OCI-M2 (cell line): ENCODE measurements at regions not wholly inside any gene's neighbourhood (a gene's known extent, or its start where the extent isn't known, plus 50 kb on each side); places are given as distances from the start of the nearest gene placed in this dataset.
"Not testable (repeated sequence)": the region's sequence is repeated elsewhere in the genome, so short reads cannot be mapped to it uniquely, and the experiment has no call there.

Source experiments
- DNase-seq: peaks from one replicate; lab custom pipeline; 2025; ENCODE audit not compliant: unreplicated experiment; lab: John Stamatoyannopoulos, UW

DNA sequence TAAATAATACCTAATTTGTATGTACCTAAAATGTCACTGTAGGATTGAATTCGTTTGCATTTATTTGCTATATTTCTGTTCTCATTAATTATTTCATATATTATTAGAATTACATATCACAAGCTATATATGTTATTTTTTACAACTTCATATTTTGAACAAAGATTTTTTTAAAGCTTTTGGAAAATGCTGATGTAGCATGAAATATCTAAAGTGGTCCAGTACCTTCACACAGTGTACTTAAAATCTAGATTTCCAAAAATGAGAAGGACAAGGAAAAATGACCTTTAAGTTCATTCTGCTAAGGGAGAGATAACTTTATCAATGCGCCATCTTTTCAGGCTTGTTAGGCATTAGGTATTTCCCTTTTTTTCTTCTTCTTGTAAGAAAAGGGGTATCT lies 71.8 kb downstream of the LARP7 start:
- DNase-seq = no peak

DNA sequence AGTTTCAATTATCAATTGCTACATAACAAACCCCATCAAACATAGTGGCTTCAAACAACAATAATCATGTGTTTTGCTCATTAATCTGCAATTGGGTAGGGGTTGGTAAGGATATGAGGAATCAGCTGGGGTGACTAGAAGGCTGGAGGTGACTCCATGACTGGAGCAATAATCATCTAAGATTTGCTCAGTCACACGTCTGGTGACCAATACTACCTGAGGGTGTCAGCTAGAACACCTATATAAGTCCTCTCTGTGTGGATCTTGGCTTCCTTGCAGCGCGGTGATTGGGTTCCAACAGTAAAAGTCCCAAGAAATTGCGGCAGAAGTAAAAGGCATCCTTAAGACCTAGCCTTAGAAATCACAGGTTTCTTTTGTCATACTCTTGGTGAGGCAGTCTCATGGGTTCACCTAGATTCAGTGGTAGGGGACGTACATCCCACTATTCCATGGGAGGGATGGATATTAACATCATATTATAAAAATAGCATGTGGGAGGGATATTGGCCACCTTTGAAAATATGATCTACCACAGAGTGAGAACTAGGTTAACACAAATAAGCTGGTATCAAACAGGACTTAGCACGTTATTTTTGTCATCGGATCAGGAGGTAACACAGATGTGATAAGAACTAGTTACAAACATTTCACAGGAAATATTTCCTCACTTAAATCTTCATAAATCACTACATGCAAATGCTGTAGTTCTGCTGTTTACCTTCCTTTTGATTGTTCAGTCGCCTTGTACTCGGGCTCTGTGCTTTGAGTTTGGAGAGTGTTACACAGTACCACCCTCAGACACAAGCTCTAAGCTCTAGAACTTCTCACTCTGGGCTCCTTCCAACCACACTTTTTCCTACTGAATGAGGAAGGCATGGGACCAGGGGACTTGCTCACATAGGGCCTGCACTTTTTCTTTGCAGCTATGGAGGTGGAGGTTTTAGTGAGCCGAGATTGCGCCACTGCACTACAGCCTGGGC lies 78.3 kb downstream of the LARP7 start:
- no peak for DNase-seq

DNA sequence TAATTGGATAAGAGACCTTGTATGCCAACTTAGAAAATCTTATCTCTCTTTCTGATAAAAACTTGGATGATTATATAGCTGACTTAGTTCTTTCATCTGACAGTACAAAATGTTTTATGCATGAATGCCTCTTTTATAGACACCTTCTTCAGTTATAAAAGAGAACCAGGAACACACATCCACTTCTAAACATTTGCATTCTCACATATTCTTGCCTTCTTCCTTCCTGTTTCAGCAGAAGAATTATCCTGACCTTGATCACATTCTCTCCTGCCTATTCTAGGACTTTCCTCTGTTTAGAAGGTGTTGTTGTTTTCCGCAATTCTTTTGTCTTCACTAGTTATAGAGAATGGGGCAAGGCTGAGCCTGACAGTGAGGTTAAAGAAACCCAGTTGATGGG lies 80.9 kb downstream of the LARP7 start:
- no peak for DNase-seq

DNA sequence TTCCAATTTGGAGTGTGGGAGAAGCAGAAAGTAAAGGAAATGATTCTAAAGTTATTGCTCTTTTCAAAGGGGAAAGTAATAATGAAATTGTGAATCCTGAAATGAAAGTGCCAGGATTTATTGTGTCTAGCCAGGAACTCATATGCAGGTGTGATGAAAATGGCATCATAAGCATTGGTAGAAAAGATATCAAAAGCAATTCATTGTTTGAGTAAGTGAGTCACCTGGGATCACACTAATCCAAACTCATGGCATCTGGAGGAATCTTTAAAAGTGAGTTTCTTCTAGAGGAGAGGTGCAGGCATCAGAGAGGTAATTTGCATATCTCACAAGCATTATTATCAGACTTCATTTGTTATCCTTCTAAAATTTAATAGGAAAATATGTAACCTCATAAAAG lies 84.7 kb downstream of the LARP7 start:
- DNase-seq = no peak

DNA sequence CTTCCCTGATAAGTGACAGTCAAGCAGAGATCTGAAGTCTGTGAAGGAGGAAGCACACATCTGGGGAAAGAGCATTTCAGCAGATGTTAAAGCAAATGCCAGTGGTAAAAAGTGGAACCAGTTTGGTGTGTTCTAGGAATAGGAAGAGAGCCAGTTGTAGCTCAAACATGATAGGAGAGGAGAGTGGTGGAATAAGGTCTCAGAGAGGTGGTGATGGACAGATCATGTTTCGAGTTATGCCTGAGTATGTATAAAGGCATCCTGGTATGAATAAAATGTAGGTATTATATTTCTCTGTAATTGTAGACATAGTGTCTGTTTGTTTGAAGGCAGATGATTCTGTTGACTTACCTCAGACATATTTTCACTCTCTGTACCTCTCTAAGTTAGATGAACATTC lies 89.1 kb downstream of the LARP7 start:
- DNase-seq = no peak

DNA sequence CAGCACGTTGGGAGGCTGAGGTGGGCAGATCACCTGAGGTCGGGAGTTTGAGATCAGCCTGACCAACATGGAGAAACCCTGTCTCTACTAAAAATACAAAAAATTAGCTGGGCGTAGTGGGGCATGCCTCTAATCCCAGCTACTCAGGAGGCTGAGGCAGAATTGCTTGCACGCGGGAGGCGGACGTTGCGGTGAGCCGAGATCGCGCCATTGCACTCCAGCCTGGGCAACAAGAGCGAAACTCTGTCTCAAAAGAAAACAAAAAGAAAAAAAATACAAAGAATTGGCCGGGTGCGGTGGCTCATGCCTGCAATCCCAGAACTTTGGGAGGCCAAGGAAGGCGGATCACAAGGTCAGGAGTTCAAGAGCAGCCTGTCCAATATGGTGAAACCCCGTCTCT lies 90.8 kb downstream of the LARP7 start:
- DNase-seq = not testable (repeated sequence)

DNA sequence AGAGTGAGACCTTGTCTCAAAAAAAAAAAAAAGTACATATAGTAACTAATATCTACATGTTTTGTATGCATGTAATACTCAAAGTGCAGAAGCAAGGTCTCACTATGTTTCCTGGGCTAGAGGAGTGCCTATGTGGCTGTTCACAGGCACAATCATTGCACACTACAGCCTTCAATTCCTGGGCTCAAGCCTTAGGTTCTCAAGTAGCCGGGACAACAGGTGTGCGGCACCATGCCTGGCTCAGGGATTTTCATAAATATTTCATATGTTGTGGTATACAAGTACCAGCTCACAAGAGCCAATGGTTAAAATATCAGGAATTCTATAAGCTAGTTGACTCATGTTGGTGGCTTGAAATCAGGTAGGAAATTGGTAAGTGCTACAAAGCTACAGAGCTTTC lies 94.8 kb downstream of the LARP7 start:
- no peak for DNase-seq

DNA sequence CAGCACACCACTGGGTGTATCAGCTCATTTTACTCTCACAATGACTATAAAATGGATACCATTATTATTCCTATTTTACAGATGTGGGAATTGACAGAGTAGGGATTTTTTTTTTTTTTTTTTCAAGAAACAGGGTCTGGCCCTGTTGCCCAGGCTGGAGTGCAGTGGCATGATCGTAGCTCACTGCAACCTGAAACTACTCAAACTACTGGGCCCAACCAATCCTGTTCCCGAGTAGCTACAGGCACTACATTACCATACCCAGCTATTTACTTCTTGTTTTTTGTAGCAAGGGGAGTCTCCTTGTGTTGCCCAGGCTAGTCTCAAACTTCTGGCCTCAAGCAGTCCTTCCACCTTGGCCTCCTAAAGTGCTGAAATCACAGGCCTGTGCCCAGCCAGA lies 95.2 kb downstream of the LARP7 start:
- DNase-seq = no peak

DNA sequence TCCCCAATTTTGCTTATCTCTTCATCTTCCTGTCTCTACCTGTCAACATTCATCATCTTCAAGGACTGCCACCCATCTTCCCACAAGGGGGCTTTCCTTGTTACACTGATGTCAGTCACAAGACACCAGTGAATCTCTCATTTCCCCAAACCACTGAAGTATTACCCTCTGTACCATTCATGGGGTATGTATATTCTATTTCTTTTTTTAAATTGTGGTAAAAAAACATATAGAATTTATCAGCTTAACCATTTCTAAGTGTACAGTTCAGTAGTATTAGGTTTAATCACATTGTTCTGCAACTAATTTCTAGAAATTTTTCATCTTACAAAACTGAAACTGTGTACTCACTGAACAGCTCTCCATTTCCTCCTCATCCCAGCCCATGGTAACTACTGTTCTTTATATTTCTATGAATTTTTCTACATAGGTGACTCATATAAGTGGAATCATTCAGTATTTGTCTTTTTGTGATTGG lies 98.6 kb downstream of the LARP7 start:
- no peak for DNase-seq

DNA sequence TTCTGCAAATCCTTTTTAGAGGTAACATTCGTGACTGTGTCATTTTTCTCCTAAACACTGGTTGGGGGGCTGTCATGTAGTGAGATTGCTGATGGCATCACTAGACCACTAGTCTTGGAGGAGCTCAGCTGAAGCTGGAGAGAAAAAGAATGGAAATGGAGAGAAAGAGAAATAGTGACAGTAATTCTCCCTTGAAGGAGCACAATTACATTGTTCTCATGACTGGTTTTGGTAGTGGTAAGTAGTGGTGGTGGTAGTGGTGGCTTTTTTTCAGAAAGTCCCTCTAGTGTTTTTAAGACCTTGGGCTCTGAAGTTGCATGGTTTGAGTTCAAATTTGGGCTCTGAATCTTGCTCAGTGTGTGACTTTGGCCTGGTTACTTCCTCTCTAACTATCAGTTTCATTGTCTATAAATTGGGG lies 99.8 kb downstream of the LARP7 start:
- DNase-seq = no peak

DNA sequence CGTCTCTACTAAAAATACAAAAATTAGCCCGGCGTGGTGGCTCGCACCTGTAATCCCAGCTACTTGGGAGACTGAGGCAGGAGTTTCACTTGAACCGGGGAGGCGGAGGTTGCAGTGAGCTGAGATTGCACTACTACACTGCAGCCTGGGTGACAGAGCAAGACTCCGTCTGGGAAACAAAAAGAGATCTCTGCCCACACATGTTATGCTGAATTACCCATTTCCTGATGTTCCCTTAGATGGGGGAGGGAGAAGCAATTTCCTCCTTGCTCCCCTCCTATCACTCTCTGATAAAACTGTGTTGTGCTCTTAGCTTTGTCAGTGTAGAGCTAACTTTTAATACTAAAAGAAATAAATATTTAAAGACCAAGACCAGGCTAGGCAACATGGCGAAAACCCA lies 102.5 kb downstream of the LARP7 start:
- no peak for DNase-seq

DNA sequence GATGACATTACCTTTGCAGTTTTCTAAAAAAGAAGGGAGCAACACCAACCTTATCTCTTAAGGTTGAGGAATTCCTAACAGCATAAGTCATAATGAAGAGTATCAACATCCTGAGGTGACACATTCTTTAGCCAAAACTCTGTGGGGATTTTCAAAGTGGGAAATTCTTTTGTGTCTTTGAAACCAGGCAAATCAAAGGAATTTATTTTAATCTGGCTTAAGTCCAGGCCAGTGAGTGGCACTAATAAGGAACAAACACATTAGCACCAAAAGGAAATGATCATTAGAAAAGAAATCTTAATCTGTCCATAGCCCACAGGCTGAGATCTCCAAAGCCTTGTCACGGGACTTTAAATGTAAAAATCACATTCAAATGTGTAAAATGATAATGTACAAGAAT lies 110.1 kb downstream of the LARP7 start:
- no peak for DNase-seq

DNA sequence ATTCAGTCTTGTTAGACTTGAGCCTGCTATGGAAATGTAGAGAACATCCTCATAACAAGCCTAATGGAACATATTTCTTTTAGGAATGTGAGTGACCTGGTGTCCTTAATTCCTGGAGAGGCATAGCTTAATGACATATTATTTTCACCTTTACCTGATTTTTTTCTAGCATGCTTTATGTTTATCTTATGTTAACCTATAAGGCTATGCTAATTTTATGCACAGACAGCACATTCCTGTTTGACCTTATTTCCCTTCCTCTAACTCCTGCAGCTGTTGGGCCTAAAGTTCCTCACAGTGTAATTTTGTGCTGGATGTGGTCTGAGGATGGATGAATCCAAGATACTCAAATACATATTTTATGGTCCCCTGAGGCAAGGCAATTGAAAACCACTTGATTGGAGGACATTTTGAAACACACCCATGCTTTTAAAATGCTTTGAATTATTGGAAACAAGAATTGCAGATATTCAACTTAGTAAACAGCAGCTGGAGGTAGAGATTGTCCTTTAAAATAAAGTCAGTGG lies 111.5 kb downstream of the LARP7 start:
- no peak for DNase-seq

DNA sequence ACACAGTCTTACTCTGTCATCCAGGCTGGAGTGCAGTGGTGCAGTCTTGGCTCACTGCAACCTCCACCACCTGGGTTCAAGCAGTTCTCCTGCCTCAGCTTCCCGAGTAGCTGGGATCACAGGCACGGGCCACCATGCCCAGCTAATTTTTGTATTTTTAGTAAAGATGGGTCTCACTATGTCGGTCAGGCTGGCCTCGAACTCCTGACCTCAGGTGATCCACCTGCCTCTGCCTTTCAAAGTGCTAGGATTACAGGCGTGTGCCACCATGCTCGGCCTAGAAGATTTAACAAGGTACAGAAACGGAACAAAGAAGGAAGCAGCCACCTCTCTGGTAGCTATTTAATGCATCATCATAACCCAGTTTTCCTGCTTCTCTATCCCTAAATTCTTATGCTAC lies 113.8 kb downstream of the LARP7 start:
- DNase-seq = not testable (repeated sequence)

DNA sequence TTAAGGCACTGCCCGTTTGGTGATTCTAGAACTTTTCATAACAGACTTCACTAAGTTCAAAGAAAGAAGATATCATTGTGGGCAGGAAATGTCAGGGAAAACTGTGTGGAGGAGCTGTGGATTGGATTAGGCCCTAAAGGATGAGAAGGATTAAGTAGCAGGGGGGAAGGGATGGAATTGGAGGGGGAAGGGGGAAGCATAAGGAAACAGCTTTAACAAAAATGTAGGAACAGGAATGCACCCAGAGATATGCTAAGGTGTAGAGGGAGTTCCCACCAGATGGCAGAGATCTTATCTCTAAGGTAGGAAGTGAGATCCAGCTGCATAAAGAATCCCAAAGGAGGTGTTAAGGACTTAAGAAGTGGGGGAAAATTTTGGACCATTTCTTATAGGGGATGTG lies 114.5 kb downstream of the LARP7 start:
- no peak for DNase-seq

DNA sequence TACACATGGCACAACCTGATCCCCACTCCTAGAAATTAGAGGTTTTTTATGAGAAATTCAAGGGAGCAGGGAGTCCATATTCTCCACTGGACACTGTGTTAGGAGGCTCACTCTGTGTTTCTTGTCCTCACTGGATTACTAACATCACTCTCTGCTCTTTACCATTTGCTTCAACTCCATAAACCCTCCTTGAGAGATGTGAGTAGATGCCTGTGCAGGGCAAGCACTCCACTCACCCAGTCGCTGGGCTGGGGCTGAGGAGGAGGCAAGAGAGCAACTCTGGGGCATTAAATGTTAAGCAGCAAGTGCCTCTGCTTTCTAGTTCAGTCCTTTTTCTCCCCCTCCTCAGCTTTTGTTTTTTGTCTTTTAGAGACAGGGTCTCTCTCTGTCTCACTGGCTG lies 115.1 kb downstream of the LARP7 start:
- no peak for DNase-seq

DNA sequence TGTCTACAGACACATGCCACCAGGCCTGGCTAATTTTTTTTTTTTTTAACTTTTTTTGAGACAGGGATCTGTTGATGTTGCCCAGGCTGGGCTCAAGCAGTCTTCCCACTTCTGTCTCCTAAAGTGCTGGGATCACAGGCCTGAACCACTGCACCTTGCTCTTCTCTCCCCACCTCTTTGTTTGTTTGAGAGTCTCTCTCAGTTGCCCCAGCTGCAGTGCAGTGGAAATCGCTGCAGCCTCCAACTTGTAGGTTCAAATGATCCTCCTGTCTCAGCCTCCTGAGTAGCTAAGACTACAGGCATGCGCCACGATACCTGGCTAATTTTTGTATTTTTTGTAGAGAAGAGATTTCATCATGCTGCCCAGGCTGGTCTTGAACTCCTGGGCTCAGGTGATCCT lies 115.6 kb downstream of the LARP7 start:
- DNase-seq = no peak

DNA sequence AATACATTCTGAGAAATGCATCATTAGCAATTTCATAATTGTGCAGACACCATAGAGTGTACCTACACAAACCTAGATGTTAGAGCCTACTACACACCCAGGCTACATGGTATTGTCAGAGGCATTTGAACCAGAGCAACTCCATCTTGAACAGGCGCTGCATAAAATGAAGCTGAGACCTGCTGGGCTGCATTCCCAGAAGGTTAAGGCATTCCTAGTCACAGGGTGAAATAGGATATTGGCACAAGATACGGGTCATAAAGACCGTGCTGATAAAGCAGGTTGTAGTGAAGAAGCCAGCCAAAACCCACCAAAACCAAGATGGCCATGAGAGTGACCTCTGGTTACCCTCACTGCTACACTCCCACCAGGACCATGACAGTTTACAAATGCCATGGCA lies 116.4 kb downstream of the LARP7 start:
- DNase-seq = no peak

DNA sequence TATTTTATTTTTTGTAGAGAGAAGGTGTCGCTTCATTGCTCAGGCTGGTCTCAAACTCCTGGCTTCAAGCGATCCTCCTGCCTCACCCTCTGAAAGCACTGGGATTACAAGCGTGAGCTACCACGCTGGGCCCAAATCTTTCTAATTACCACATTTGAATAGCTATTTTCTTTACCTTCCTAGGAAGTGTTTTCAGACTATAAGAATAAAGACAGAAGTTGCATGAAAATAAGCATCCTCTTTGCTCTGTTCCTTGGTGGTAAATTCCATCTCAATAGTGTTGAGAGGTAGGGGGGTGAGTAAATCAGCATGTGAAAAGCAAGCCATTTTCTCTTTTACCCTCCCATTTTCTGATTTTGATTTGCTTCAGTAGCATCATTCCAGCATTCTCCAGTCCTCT lies 122.4 kb downstream of the LARP7 start:
- no peak for DNase-seq

DNA sequence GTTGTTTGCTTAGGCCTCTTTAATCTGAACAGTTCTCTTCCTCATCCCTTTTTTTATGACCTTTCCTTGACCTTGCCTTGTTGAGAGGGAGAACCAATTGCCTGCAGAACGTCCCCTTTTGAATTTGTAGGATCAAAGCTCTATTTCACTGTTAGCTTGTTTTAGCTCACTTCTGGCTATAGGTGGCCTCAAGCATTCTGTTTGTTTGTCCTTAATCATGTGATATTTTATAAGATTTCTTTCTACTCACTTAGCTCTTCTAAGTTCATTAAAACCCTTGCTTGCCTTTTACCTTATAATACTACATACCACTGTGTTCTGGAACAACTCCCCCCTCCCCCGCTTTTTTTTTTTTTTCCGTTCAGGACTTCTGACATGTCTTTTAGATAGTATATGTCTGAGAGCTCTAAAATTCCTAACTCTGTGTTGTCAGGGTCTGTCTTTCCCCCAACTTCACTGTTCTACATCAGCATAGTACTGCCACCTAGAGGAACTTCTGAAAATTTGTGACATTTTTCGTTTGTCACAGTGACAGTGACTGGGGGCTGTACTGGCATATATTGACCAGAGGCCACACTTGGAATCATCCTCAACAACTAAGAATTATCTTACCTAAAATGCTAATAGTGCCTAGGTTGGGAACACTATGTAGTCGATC lies 128.5 kb downstream of the LARP7 start:
- peak; percentile 13 for DNase-seq

DNA sequence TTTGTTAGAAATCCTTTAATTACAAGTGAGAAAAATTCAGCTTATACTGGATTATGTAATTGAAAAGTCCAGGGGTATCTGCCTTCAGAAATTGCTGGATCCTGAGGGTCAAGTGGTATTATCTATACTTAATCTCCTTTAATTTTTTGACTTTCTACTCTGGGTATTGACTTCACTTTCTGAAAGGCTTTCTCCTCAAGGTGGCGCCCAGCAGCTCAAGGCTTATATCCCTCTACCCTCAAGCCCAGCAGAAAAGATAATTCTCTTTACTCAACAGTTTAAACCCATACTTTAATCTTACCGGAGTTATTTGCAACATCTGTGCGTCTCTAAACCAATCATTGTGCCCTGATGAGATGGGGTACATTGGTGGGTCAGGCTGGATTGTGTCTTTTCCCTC lies 129.5 kb downstream of the LARP7 start:
- DNase-seq = peak; percentile 8

DNA sequence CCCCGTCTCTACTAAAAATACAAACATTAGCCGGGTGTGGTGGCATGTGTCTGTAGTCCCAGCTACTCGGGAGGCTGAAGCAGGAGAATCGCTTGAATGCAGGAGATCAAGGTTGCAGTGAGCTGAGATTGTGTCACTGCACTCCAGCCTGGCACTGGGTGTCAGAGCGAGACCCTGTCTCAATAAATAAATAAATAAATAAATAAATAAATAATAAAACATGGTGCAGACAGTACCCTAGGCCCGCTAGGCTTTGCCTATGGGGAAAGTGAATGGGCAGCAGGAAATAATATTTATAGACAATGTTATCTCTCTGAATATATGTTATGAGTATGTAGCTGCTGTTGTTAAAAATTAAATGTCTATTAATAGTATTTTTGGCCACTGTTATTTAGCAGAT lies 130.4 kb downstream of the LARP7 start:
- no peak for DNase-seq
